HG02884 (cell line): ENCODE measurements at regions not wholly inside any gene's neighbourhood (a gene's known extent, or its start where the extent isn't known, plus 50 kb on each side); places are given as distances from the start of the nearest gene placed in this dataset.

ENCODE experiments used
- ATAC-seq: cut with Tn5 transposase; IDR thresholded peaks from one replicate; pipeline ENCODE4 v1.9.1; 2021; ENCODE audit warnings: mild to moderate bottlenecking, moderate library complexity; ENCODE audit not compliant: unreplicated experiment

- no peak for ATAC-seq
Observed at GRCh38 chr21:41074396-41075184, 93.4 kb upstream of the BACE2 start.

GRCh38 chr21:41075656-41076055 is 92.3 kb upstream of the BACE2 start:
- no peak for ATAC-seq

DNA sequence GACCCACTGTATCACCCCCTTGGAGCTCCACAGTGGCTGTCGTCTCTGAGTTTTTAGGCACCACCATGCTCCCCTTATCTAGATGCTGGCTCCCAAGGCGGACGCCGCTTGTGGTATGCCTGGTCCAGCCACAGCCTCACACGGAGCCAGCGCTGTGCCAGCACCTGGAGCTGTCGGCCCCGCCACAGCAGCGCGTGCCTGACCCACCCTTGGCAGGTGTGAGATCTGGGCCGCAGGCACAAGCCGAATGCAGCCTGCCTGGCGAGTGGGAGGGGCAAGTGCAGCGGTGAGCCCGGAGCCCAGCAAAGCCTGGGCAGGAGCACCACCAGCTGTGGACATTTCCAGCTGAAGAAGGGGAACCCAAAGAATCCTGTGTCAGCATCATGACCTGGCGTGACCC is 91.9 kb upstream of the BACE2 start:
- ATAC-seq: no peak

GRCh38 chr21:41079159-41079558 is 88.8 kb upstream of the BACE2 start:
- ATAC-seq: no peak

DNA sequence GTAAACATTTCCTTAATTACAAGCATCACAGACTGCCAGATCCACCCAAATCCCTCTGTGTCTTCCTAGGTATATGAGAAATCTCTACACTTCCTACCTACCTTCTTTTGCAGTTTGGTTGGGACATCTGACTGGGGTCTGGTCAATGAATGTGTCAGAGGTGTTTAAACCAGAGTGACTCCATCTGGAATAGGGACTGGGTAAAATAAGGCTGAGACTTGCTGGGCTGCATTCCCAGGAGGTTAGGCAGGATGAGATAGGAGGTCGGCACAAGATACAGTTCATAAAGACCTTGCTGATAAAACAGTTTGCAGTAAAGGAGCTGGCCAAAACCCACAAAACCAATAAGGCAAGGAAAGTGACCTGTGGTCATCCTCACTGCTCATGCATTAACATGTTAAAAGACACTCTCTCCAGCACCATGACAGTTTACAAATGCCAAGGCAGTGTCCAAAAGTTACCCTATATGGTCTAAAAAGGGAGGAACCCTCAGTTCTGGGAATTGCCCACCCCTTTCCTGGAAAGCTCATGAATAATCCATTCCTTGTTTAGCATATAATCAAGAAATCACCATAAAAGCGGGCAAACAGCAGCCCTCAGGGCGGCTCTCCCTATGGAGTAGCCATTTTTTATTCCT is 87.4 kb upstream of the BACE2 start:
- no peak for ATAC-seq

DNA sequence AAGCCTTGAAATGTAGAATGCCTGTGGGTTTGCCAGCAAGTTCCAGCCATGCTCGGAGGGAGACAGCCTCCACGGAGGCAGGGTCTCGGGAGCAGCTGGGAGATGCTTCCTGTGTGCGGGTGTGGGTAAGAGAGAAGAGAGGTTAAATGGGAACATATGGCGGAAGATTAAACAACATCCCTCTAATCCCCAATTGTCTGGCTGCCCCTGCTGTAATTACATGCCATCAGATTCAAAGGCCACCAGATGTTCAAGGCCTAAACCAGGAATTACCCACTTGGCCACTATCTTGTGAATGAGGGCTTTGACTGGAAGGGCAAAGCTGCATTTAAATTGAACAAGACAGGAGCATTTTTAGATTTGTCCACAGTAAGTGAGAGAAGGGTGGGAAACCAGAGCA is 81.4 kb upstream of the BACE2 start:
- no peak for ATAC-seq

DNA sequence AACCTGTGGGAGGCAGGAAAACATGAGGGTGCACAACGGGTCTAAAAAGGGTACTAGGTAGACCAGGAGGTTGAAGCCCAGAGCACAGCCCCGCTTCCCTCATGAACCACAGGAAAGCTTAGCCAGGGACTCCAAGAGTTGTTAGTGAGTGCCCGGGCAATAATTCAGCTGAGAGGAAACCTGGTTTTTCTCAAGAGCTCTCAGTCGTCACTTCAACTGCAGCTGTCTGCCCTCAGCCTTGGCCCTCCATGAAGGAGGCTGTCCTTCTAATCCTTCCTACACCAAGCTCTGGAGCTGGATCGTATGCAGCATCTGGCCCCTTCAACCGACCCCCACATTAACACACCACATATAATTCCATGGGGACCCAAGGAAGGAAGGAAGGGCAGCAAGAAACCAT is 77.0 kb upstream of the BACE2 start:
- ATAC-seq: no peak

GRCh38 chr21:41091616-41092015 is 76.3 kb upstream of the BACE2 start:
- ATAC-seq: no peak

- no peak for ATAC-seq
Observed at GRCh38 chr21:41092312-41092711, 75.6 kb upstream of the BACE2 start.

GRCh38 chr21:41095983-41096382 is 72.0 kb upstream of the BACE2 start:
- ATAC-seq: no peak

DNA sequence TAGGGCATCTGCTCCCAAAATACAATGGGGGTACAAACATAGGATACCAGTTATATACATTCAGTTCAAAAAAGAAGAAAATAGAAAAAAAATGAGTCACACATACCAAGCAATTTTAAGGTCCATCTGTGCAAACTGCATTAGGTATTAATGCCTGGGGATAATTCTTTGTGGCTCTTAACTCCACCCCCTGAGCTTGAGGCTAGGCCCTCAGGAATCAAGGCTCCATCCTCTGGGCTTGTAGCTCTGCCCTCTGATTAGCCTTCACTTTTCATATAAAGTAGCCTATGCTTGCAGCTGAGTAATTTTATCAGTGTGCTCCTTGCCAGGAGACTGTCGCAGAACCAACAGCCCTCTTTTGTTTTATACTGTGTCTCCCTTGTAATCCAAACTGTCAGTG is 69.9 kb upstream of the BACE2 start:
- no peak for ATAC-seq

- ATAC-seq: no peak
Observed at GRCh38 chr21:41098481-41099042, 69.4 kb upstream of the BACE2 start.

DNA sequence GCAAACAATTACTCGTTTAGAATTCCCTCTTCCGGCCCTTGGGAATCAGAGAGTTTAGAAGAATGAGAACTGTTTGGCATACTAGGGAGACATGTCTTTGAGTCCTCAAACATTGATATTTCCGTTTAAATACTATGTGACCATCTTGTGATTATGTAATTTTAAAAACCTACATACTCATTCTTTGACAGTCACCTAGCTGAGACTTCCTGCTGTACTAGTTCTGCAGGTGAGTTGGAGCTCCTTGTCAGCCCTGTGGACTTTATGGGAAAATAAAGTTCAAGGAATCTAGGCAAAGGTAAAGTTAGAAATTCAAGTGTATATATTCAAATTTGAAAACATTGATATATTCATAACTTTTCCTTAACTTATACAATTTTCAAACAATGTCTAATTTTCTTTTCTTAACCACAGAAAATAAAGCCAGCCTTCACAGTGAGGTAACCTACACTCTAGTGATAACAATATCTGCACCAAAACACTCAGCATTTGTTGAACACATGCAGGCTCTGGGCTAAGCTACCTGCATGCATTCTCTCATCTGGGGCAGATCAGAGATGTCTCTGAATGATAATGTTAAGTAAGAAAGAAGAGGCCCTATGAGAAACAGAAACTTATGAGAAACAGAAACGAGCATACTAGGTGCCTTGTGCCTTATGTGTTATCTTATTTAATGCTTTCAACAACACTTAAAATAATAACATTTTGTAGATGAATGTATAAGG is 67.0 kb upstream of the BACE2 start:
- no peak for ATAC-seq

- no peak for ATAC-seq
Observed at GRCh38 chr21:41102281-41102680, 65.7 kb upstream of the BACE2 start.

DNA sequence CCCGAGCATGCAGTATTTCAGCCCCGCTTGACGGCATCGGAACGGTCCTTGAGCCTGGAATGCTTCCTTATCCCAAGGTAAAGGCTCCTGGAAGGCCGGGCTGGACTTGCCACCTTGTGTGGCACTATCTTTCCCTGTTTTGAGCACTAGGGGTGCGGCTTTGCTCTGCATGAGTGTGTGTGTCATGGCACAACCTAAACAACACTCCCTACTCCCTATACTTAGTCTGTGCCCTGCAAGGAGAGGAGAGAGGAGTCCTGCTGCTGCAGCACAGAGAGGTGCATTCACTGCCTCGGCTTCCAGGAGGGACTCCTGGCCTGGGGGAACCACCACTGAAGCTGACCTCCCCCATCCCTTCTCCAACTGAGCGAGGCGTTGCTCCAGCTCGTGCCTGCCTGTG is 60.4 kb upstream of the BACE2 start:
- no peak for ATAC-seq

DNA sequence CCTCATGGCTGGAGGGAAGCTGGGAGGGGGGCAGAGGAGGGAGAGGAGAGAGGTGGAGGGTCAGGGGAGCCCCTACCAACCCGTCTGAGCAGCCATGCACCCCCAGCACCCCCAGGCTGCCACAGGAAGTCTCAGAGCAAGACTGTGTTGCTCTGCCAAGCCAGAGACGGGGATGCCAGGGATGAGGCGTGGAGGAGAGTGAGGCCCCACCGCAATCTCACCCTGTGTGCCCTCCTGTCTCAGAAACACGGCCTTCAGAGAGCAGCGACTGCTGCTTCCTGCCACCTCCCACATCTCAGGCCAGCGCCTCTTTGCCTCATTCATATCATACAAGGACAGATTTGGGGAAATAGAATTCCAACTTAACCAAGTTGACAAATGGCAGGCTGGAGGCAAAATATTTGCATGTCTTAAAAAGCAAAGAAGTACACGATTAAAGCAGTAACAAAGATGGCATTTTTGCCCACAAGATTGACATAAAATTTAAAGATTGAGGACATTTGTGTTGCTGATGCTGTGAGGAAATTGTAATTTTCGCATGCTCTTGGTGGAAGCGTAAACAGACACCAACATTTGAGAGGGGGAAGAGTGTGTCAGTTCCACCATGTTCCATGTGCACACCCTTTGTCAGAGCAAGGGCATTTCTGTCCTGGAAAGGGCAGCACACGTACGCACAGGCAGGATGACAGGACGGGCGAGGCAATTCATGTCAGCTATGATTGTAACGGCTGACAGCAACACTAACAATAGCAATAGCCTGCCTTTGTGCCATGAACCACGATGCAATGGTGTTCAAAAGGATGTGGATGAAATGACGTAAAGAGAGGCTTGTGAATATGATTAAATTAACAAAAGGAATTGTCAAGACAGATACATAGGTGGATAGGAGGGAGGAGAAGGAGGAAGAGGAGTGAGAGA is 59.0 kb upstream of the BACE2 start:
- ATAC-seq: no peak

- no peak for ATAC-seq
Observed at GRCh38 chr21:41110161-41110560, 57.8 kb upstream of the BACE2 start.

- ATAC-seq: no peak
Observed at GRCh38 chr21:41110664-41111063, 57.3 kb upstream of the BACE2 start.

GRCh38 chr21:41111681-41112080 is 56.3 kb upstream of the BACE2 start:
- ATAC-seq: no peak
